GM21825 (cell line): ENCODE measurements at regions not wholly inside any gene's neighbourhood (a gene's known extent, or its start where the extent isn't known, plus 50 kb on each side); places are given as distances from the start of the nearest gene placed in this dataset.
"Not testable (repeated sequence)": the region's sequence is repeated elsewhere in the genome, so short reads cannot be mapped to it uniquely, and the experiment has no call there.

Experiments used
- ATAC-seq: cut with Tn5 transposase; IDR thresholded peaks from one replicate; pipeline ENCODE4 v1.9.1; 2021; ENCODE audit warnings: mild to moderate bottlenecking, moderate library complexity; ENCODE audit not compliant: unreplicated experiment

DNA sequence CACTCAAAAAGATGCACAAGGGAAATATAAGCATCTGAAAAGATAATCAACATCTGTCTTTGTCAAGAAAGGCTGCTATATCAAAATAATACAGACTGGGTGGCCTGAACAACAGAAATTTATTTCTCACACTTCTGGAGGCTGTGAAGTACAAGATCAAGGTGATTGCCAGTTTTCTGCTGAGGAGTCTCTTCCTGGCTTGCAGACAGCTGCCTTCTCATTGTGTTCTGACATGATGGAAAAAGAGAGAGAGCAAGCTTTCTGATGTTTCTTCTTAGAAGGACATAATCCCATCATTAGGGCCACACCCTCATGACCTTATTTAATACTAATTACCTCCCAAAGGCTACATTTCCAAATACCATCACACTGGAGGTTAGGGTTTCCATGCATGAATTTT is 1573.3 kb downstream of the SI start:
- no peak for ATAC-seq

DNA sequence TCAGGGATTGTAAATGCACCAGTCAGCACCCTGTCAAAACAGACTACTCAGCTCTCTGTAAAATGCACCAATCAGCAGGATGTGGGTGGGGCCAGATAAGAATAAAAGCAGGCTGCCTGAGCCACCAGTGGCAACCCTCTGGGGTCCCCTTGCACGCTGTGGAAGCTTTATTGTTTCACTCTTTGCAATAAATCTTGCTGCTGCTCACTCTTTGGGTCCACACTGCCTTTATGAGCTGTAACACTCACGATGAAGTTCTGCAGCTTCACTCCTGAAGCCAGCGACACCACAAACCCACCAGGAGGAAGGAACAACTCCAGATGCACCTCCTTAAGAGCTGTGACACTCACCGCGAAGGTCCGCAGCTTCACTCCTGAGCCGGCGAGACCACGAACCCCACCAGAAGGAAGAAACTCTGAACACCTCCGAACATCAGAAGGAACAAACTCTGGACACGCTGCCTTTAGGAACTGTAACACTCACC is 1578.5 kb downstream of the SI start:
- ATAC-seq = not testable (repeated sequence)

DNA sequence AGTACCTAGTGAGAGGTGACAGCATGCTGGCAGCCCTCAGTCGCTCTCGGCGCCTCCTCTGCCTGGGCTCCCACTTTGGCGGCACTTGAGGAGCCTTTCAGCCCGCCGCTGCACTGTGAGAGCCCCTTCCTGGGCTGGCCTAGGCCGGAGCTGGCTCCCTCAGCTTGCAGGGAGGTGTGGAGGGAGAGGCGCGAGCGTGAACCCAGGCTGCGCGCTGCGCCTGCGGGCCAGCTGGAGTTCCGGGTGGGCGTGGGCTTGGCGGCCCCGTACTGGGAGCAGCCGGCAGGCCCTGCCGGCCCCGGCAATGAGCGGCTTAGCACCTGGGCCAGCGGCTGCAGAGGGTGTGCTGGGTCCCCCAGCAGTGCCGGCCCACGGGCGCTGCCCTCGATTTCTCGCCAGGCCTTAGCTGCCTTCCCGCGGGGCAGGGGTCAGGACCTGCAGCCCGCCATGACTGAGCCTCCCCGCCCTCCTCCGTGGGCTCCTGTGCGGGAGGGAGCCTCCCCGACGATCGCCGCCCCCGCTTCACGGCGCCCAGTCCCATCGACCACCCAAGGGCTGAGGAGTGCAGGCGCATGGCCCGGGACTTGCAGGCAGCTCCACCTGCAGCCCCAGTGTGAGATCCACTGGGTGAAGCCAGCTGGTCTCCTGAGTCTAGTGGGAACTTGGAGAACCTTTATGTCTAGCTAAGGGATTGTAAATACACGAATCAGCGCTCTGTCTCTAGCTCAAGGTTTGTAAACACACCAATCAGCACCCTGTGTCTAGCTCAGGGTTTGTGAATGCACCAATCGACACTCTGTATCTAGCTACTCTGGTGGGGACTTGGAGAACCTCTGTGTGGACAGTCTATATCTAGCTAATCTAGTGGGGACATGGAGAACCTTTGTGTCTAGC is 1579.2 kb downstream of the SI start:
- not testable (repeated sequence) for ATAC-seq

DNA sequence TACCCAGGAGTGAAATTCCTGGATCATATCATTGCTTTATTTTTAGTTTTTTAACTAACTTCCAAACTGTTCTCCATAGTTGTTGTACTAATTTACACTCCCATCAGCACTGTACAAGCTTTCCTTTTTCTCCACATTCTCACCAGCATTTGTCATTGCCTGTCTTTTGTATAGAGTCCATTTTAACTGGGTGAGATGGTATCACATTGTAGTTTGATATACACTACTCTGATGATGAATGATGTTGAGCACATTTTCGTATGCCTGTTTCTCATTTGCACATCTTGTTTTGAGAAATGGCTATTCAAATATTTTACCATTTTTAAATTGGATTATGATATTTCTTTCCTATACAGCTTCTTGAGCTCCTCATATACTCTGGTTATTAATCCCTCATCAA is 1586.6 kb downstream of the SI start:
- no peak for ATAC-seq

DNA sequence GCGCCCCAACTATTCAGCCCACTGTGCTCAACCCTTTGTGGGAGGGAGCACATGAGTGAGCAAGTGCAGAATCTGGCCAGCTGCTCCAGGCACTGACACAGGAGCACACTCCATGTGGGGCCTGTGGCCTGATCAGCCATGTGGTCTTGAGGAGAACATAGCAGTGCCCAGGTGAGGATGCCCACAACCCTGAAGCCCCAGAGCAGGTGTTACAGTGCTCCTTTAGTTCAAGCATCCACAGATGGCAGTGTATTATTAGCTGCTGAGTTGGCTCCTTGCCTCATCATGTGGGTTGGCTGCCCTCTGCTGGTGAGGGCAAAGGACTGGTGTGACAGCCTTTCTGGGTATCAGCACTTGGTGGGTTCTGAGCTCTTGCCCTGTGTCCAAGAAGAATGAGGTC is 1588.2 kb downstream of the SI start:
- ATAC-seq = peak; percentile 79

DNA sequence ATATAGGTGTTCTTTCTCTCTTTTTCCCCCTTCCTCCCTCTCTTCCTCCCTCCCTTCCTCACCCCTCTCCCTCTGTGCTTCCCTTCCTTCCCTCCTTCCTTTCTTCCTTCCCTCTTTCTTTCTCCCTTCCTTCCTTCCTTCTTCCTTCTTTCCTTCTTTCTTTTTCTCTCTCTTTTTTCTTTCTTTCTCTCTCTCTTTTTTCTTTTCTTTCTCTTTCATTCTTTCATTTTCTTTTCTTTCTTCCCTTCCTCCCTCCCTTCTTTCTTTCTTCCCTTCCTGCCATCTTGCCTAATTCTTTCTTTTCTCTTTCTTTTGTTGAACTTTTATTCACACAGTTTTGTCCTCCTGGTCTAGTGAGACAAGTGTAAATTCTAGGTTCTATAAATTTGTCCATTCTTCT is 1595.6 kb downstream of the SI start:
- ATAC-seq = no peak

DNA sequence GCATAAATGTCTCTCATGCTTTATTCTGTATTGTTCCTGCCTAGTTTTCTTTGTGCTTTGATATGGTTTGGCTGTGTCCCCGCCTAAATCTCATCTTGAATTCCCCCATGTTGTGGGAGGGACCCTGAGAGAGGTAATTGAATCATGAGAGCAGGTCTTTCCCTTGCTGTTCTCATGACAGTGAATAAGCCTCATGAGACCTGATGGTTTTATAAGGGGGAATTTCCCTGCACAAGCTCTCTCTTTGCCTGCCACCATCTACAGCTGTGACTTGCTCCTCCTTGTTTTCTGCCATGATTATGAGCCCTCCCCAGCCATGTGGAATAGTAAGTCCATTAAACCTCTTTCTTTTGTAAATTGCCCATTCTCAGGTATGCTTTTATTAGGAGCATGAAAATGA is 1596.6 kb downstream of the SI start:
- no peak for ATAC-seq

DNA sequence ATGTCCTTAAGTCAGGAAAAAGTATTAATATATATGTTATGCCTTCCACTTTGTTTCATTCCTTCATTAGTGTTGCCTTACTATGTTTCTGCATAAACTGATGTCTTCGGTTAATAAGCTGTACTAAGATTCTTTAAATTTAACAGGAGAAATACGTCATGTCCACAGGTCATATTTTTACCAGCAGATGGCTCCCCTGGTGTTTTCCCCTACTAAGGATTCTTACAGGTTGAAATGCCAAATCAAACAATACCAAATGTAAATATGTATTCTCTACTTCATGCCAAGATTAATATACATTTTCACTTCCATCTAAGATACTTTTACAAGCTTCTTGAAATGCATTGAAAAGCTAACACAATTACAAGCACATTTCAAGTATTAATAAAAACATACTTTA is 1602.1 kb downstream of the SI start:
- no peak for ATAC-seq

DNA sequence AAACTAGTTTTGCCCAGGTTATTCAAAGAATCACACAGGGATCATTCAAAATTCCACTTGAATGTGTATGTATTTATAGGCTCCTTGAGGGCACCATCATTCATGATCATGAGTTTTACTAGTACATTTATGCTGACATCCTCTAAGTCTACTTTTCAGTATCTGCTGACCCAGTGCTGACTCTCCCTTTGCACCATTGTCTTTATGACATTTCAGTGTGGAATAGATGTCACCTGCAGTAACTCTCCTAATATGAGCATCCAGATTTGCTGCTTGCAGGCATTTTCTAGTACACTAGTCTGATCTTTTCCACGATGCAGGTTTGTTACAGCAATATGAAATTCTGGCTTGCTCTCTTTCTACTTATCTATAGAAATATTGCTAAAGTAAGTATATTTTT is 1603.5 kb downstream of the SI start:
- ATAC-seq = no peak

DNA sequence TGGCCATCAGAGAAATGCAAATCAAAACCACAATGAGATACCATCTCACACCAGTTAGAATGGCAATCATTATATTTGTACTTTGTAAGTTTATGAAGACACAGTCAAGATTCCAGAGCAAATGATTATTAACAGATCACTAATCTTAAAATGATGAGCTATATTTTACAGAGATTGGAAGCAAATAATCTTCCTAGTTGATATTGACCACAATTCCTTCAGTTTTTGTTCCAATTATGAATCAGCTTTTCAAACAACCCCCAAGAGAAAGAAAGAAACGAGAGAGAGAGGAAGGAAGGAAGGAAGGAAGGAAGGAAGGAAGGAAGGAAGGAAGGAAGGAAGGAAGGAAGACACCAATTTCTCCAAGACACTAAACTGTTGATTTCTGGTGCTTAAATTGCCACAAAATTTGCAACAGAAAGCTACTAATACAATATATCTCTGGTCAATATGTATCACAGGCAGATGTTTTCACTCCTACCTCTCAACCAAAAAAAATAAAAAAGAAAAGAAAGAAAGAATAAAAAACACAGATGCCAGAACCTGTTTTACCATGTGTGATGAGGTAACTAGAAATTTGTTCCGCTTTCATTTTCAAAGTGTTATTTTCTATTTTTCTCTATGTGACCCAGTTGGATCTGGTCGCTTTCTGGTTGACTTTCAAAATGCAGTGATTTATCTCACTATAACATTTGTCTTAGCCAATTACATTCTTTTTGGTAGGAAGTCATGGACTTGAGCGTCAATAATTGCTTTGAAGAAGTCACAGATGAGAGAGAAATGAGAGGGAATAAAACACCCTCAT is 1609.6 kb downstream of the SI start:
- no peak for ATAC-seq

DNA sequence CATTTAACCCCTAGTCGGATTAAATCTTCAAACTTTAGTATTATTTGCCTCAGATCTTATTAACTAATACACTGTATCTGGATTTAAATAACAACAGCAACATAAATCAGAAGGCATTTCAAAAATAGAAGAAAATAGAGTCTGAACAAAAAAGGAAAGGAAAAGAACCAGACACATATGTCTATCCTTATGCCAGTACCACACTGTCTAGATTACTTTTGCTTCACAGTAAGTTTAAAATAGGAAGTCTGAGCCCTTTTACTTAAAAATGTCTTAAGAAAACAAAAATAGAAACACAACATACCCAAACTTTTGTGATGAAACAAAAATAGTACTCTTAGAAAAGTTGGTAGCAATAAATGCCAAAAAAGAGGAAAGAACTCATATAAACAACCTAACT is 1615.8 kb downstream of the SI start:
- no peak for ATAC-seq

DNA sequence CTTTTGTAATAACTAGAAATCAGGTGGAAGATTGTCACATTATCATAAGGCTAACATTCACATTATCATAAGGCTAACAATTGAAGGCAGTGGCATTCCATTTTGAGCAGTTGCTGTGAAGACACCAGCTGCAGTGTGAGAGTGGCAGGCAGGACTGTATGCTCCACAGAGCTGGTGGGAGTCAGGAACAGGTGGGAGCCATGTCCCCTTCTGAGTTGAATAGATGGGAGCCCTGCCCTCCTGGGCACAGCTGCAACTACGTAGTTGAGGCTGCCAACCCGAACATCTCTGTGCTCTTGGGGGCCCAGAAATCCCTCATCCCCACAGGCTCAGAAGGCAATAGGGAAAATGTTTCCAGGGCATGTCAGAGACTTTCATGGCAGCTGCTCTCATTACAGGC is 1627.6 kb downstream of the SI start:
- no peak for ATAC-seq

DNA sequence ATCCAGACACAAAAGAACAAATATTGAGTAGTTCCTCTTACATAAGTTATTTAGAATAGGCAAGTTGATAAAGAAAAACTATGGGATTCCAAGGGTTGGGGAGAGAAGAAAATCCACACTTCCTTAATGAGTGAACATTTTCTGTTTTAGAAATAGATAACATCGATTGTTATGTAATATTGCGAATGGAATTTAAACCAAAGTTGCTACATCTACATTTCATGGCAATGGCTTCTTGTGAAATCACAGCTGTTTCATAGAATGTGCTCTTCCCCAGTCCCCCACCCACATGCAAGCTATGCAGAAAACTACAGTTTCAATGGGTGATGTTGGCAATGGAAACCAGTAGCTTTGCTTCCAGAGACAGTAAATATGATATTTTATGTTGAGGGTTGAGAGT is 1639.5 kb downstream of the SI start:
- no peak for ATAC-seq

DNA sequence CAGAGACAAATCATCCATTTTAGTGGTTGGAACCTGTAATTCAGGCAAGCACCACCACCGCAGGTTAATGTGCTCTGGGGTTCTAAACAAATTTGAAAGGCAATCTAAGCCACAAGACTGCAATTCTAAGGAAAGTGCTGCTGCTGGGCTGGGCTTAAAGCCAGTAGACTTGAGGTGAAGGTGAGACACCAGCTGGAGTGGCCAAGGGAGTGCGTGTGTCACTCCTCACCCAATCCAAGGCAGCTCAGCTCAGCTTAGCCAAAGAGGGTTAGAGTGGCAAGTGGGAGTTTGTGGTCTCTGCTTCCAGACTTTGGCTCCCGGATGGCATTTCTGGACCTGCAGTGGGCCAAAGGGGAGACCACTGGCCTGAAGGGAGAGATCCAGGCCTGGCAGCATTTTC is 1655.6 kb downstream of the SI start:
- ATAC-seq = no peak

DNA sequence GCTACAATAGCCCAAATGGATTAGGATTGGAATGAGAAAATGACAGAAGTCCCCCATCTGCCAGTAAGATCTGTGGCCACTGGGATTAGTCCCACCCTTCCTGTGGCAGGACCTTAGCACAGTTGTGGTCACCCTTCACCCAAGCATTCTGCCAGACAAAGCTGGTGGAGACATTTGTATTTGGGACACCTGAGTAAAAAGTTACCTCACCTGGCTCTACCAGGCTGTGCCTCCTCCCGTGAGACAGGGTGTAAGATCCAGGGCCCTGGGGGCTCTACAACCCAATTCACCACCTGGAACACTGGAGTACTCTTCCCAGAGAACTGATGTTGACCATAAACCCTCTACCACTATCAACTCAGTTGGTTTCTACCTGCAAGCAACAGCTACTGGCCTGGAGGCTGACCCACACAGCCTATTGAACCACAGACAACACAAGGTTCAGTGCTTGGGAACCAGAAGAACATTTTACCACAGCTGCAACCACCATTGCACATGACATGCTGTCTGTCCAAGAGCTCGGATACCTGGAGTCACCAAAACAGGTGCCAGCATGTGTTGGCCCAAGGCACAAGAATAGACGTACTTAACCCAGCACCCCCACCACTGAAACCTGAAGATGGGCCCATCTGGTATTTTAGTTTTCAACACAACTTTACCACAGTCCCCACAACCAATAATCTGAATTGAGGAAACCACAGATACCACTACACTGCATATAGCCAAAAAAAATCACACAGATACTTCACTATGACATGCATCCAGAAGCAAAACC is 1686.7 kb downstream of the SI start:
- no peak for ATAC-seq

DNA sequence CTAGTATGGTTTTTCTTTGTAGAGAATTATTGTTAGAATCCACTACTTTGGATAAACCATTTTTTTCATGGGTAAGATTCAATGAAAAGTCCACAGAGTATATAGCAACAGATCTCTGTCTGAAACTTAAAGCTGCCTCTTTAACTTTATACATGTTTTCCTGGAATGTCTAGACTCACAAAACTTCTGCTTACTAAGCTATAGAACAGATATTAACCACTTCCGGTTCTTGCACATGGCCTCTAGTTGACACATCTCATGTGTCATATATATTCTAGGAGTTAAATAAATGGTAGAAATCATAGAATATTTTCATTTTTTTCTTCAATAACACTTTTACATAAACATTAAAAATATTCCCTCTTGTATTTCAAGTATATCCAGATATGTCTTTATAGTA is 1693.9 kb downstream of the SI start:
- ATAC-seq = no peak

DNA sequence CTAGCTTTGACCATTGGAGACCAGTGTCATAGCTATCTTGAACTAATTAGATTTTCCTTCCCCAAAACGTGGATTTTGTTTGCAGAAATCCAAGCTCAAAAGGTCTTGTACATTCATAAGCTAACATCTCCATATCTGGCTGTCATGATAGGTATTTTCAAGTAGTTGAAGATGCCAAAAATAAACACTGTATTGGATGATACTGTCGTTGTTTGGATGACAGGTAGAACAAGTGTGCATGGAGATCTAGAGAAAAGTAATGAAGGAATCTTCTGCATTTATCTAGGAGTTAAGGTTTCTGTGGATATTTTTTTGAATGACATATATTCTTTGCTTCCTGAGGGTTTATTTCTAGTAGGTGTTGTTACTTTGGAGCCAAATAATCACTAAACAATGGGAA is 1696.1 kb downstream of the SI start:
- no peak for ATAC-seq

DNA sequence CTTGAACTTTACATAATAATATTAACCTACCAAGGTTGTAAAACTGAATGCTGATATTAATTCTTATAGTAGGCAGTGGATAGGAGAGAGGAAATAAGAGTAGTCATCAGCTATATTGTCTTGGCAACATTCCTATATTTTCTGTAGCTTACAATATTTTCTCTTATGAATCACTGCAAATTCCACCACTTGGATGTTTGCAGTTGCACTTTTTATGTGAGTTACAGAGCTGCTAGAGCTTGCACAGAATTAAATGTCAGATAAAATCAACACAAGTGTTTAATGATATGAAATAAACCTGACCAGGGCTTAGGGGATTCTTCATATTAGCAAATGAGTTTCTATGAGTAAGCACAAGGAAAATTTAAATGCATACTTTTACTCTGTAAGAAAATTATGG is 1710.1 kb downstream of the SI start:
- ATAC-seq = no peak

DNA sequence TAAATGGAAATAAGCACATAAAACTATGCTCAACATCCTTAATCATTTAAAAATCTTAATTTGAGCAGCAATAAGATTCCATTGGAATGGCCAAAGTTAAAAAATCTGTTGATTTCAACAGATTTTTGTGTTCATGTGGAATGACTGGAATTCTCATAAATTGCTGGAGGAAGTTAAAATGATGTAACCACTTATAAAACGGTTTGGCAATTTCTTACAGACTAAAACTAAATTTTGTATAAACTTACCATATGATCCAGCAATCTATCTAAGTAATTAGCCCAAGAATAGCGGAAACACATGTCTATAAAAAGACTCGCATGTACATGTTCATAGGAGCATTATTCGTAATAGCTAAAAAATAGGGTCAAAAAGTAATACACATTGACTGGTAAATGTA is 1713.6 kb downstream of the SI start:
- no peak for ATAC-seq

DNA sequence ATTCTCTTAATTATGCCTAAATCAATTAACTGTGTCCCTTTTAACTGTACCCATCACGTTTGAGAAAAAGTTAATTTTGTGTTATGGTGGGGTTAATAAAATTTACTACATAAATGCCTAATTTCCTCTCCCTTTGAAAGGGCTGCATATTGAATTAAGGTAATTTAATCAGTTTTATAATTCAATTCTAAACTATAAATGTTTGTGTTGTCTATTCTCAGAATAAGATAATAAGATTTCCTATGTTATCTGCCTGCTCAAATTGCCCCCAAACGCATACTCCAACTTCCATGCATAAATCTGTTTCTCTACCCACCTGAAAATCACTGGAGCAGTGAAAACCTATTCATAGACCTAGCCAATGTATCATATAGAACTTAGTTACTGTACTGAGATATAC is 1716.1 kb downstream of the SI start:
- no peak for ATAC-seq

DNA sequence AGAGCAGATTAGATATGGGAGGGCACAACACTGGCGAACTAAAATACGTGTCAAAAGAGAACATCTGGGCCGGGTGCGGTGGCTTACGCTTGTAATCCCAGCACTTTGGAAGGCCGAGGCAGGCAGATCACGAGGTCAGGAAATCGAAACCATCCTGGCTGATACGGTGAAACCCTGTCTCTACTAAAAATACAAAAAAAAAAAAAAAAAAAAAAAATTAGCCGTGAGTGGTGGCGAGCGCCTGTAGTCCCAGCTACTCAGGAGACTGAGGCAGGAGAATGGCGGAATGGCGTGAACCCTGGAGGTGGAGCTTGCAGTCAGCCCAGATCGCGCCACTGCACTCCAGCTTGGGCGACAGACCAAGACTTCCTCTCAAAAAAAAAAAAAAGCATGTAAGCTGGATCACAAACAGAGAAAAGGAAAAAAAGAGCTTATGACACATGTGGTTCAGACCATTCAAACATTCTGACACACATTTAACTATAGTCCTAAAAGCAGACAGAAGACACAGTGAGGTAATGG is 1716.9 kb downstream of the SI start:
- ATAC-seq = not testable (repeated sequence)
